ENCODE measurements at regions not wholly inside any gene's neighbourhood (a gene's known extent, or its start where the extent isn't known, plus 50 kb on each side); places are given as distances from the start of the nearest gene placed in this dataset.

DNA sequence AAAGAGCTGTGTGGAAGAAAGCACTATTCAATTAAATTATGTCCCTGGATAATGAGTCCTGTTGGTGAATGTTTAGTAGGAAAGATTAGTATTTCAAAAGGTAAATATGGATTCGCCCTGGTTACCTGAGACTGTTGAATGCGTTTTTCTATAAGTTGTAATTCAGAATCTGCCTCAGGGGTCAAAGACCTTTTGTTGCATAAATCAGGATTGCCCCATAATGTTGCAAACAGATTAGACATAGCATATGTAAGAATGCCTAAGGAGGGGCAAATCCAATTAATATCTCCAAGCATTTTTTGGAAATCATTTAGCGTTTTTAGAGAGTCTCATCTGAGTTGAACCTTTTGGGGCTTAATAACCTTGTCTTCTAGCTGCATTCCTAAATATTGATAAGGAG lies 70.1 kb upstream of the ARL4D start:
- H3K36me3 ChIP-seq (ENCODE audit: control insufficient read depth, insufficient read depth, low read length) = no peaks in the 10 kb centered on the region
- FAIRE-seq = no peak
- peak; percentile 38 for DNase-seq (ENCODE audit: low read depth)
- TF ChIP-seq, protein P1, sequence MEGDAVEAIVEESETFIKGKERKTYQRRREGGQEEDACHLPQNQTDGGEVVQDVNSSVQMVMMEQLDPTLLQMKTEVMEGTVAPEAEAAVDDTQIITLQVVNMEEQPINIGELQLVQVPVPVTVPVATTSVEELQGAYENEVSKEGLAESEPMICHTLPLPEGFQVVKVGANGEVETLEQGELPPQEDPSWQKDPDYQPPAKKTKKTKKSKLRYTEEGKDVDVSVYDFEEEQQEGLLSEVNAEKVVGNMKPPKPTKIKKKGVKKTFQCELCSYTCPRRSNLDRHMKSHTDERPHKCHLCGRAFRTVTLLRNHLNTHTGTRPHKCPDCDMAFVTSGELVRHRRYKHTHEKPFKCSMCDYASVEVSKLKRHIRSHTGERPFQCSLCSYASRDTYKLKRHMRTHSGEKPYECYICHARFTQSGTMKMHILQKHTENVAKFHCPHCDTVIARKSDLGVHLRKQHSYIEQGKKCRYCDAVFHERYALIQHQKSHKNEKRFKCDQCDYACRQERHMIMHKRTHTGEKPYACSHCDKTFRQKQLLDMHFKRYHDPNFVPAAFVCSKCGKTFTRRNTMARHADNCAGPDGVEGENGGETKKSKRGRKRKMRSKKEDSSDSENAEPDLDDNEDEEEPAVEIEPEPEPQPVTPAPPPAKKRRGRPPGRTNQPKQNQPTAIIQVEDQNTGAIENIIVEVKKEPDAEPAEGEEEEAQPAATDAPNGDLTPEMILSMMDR (IDR thresholded peaks at IDR 0.05; ENCODE audit: insufficient read depth, low read length, severe bottlenecking) = no peak
- H3K4me3 ChIP-seq (ENCODE audit: low read depth, low read length) = no peak overlapping the region
- no peaks in the 10 kb centered on the region for H3K27me3 ChIP-seq (ENCODE audit: control insufficient read depth, insufficient read depth, low read length)

DNA sequence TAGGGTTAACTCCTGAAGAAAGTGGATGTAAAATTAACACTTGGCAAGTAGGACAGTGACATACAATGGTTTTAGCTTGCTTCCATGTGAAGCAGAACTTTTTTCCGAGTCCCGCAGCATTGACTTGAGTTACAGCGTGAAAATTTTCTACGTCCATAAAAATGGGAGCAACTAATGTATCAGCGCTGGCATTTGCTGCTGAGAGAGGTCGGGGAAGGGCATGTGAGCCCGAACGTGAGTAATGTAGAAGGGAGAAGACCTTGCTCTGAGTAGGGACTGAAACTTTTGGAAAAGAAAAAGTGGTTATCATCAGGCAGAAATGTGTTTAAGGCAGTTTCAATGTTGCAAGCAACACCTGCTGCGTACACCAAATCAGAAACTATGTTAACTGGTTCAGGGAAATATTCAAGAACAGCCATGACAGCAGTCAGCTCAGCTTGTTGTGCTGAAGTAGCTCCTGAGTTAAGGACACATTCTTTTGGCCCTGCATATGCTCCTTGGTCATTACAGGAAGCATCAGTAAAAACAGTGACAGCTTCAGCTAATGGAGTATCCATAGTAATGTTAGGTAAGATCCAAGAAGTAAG lies 70.9 kb upstream of the ARL4D start:
- Histone ChIP-seq H3K36me3 (ENCODE audit: control insufficient read depth, insufficient read depth, low read length) (no peaks in the 10 kb centered on the region), H3K4me3 (ENCODE audit: low read depth, low read length) (no peak overlapping the region), H3K27me3 (ENCODE audit: control insufficient read depth, insufficient read depth, low read length) (no peaks in the 10 kb centered on the region)
- DNase-seq (ENCODE audit: low read depth) = no peak
- TF ChIP-seq, protein P1 (IDR thresholded peaks at IDR 0.05; ENCODE audit: insufficient read depth, low read length, severe bottlenecking) = no peak
- no peak for FAIRE-seq

DNA sequence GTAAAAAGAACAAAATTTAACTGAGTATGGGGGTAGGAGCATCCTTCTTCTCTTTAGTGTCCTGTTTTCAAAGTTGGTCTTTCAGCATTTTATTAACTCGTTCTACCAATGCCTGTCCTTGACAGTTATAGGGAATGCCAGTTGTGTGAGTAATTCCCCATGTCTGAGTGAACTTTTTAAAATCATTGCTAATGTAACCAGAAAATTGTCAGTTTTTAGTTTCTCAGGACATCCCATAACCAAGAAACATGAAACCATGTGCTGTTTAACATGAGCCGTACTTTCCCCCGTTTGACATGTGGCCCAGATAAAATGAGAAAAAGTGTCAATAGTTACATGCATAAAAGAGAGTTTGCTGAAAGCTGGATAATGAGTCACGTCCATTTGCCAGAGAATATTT lies 71.4 kb upstream of the ARL4D start:
- H3K36me3 ChIP-seq (ENCODE audit: control insufficient read depth, insufficient read depth, low read length) = no peaks in the 10 kb centered on the region
- no peak overlapping the region for H3K4me3 ChIP-seq (ENCODE audit: low read depth, low read length)
- TF ChIP-seq, protein P1 (IDR thresholded peaks at IDR 0.05; ENCODE audit: insufficient read depth, low read length, severe bottlenecking) = no peak
- DNase-seq (ENCODE audit: low read depth) (no peak), FAIRE-seq (no peak)
- H3K27me3 ChIP-seq (ENCODE audit: control insufficient read depth, insufficient read depth, low read length) = no peaks in the 10 kb centered on the region

DNA sequence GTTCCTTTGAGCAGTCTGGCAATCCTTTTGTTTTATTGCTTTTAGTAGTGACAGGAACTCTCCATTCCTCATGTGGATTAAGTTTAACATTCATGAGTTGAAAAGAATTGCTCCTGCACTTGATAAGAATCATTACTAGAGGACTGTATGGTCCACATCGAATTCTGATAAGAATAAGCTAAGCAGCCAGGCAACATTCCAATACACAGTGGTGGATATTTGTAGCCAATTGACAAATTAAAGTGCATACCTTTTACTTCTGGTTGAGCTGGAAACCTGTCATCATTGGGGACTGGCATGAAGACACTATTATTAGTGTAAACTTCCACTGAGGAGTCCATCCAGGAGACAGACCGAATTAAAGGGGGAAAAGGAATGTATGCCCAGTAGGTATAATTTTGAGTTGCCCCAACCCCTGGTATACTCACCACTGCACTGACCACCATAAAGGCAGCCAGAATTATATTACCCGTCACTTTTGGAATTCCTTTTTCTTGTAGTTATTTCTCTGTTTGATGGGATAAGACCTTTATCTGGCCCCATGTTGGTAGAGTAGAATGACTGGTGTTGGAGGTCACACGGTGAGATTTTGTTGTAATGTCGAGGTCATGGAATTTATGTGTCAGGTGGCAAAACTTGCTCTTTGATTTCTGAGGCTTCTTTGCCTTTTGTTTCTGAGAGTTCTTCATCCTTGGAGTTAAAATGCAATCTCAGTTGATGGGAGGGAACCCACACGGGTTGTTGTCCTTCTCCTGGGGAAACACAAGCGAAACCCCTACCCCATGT lies 72.1 kb upstream of the ARL4D start:
- no peak overlapping the region for H3K4me3 ChIP-seq (ENCODE audit: low read depth, low read length)
- TF ChIP-seq, protein P1 (IDR thresholded peaks at IDR 0.05; ENCODE audit: insufficient read depth, low read length, severe bottlenecking) = no peak
- DNase-seq (ENCODE audit: low read depth) = no peak
- H3K36me3 ChIP-seq (ENCODE audit: control insufficient read depth, insufficient read depth, low read length) = no peaks in the 10 kb centered on the region
- H3K27me3 ChIP-seq (ENCODE audit: control insufficient read depth, insufficient read depth, low read length) = no peaks in the 10 kb centered on the region
- FAIRE-seq = no peak

DNA sequence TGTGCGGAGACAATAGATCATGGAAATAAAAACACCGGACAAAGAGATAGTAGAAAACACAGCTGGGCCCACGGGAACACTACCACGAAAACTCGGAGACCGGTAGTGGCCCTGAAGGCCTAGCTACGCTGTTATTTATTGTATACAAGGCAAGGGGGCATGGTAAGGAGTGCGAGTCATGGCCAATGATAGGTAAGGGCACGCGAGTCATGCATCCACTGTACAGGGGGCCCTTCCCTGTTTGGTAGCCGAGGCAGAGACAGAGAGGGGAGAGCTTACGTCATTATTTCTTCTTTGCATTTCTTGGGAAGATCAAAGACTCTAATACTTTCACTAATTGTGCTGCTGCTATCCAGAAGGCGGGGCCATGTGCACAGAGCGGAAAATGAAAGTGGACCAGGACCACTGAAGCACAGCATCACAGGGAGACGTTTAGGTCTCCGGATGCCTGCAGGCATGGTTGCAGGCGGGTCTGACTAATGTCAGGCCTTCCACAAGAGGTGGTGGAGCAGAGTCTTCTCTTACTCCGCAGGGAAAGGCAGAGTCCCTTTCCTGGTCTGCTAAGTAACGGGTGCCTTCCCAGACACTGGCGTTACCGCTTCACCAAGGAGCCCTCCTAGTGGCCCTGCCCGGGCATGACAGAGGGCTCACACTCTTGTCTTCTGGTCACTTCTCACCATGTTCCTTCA lies 74.4 kb upstream of the ARL4D start:
- Histone ChIP-seq H3K36me3 (ENCODE audit: control insufficient read depth, insufficient read depth, low read length) (no peaks in the 10 kb centered on the region), H3K4me3 (ENCODE audit: low read depth, low read length) (no peak overlapping the region), H3K27me3 (ENCODE audit: control insufficient read depth, insufficient read depth, low read length) (no peaks in the 10 kb centered on the region)
- DNase-seq (ENCODE audit: low read depth) (no peak), FAIRE-seq (no peak)
- TF ChIP-seq, protein P1 (IDR thresholded peaks at IDR 0.05; ENCODE audit: insufficient read depth, low read length, severe bottlenecking) = no peak
